ENCODE measurements at regions not wholly inside any gene's neighbourhood (a gene's known extent, or its start where the extent isn't known, plus 50 kb on each side); places are given as distances from the start of the nearest gene placed in this dataset.
A peak's percentile ranks its signal among the peaks of the same experiment; 100 is the strongest.
"Not testable (repeated sequence)": the region's sequence is repeated elsewhere in the genome, so short reads cannot be mapped to it uniquely, and the experiment has no call there.

GRCh38 chr16:26721957-26722356 lies 344.8 kb upstream of the C16orf82 start:
- H3K4me1 Mint-ChIP-seq, H3K36me3 Mint-ChIP-seq, H3K9me3 Mint-ChIP-seq, H3K4me3 Mint-ChIP-seq, H3K27ac Mint-ChIP-seq: not testable (repeated sequence)
- peaks cover 11% of the 10 kb centered on the region for H3K27me3 Mint-ChIP-seq

DNA sequence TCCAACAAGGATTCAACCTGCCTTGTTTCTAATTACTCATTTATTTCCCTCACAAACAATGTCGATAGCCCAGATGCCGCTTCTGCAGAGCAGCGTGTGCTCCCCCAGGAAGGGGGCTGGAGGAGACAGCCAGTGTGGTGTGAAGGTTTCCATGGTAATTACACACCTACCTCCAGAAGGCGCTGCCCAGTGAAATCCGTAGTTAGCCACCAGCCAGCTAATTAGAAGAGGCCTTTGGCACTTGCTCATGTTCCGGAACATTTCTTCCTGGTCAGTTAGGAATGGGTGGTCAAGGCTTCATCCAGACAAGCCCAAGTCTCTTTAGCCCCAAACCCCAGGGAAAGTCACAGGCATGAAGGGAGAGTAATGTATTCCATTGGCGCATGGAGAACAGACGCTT lies 342.5 kb upstream of the C16orf82 start:
- H3K36me3 Mint-ChIP-seq, result peaks cover 2% of the 10 kb centered on the region
- H3K9me3 Mint-ChIP-seq, result peaks cover 0 to 2% (median 2%) of the 10 kb centered on the region in 3 donors
- H3K27me3 Mint-ChIP-seq, result peaks cover 8% of the 10 kb centered on the region
- H3K27ac Mint-ChIP-seq, result peak overlapping the region in 1 of 3 donors; percentile 69
- no peaks in the 10 kb centered on the region for H3K4me1 Mint-ChIP-seq
- no peak overlapping the region for H3K4me3 Mint-ChIP-seq

- H3K4me1 Mint-ChIP-seq, result no peaks in the 10 kb centered on the region
- H3K9me3 Mint-ChIP-seq, result peaks cover 0 to 2% (median 0%) of the 10 kb centered on the region in 3 donors
- peaks cover 2% of the 10 kb centered on the region for H3K36me3 Mint-ChIP-seq
- H3K27me3 Mint-ChIP-seq, result peaks cover 8% of the 10 kb centered on the region
- no peak overlapping the region for H3K4me3 Mint-ChIP-seq
- no peak overlapping the region for H3K27ac Mint-ChIP-seq
Observed at GRCh38 chr16:26727848-26728247, 338.9 kb upstream of the C16orf82 start.

GRCh38 chr16:26729951-26730541 lies 336.7 kb upstream of the C16orf82 start:
- Mint-ChIP-seq H3K4me3 (no peak overlapping the region), H3K4me1 (no peaks in the 10 kb centered on the region), H3K27ac (no peak overlapping the region), H3K36me3 (peaks cover 2% of the 10 kb centered on the region), H3K9me3 (peaks cover 0 to 2% (median 0%) of the 10 kb centered on the region in 3 donors), H3K27me3 (peaks cover 6% of the 10 kb centered on the region)

DNA sequence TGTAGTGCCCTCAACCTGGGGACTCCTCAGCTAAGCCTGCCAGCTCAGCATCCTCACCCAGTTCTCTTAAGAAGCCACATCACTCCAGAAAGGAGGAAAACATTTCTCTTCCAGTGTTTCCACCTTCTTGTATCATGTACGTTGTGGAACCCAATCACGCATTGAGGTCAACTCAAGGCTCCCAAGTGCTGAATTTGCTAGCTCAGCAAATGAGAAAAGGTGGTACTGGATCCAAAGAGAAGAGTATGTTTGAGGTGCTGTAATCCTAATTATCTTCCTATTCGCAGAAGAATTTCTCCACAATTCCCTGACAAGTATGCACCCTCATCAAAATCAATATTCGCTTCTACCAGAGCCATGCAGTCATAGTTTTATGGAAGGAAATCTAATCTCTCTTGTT lies 335.0 kb upstream of the C16orf82 start:
- H3K27ac Mint-ChIP-seq, result no peak overlapping the region

GRCh38 chr16:26733710-26734109 lies 333.0 kb upstream of the C16orf82 start:
- Mint-ChIP-seq H3K4me3 (no peak overlapping the region), H3K4me1 (no peaks in the 10 kb centered on the region), H3K36me3 (no peaks in the 10 kb centered on the region), H3K27me3 (no peaks in the 10 kb centered on the region), H3K9me3 (peaks cover 3 to 6% (median 5%) of the 10 kb centered on the region in 3 donors), H3K27ac (no peak overlapping the region)

More for the DNA sequence above, 335.0 kb upstream of the C16orf82 start:
- H3K9me3 Mint-ChIP-seq, result peaks cover 0 to 6% (median 5%) of the 10 kb centered on the region in 3 donors
- H3K36me3 Mint-ChIP-seq, result no peaks in the 10 kb centered on the region
- H3K4me1 Mint-ChIP-seq, result no peaks in the 10 kb centered on the region
- peaks cover 2% of the 10 kb centered on the region for H3K27me3 Mint-ChIP-seq
- no peak overlapping the region for H3K4me3 Mint-ChIP-seq

DNA sequence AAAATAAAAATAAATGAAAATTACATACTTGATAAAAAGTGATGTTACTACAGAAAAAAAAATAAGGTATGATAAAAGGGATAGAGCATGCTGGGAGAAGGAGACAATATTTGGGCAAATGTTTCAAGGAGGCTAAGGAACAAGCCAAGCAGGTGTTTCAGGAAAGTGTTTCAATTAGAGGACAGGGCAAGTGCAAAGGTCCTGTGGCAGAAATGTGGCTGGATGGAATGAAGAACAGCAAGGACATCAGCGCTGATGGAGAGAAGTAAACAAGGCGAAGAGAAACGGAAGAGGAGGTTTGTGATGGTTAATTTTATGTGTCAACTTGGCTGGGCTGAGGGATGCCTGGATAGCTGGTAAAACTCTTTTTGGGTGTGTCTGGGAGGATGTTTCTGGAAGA lies 331.2 kb upstream of the C16orf82 start:
- no peaks in the 10 kb centered on the region for H3K27me3 Mint-ChIP-seq
- H3K4me1 Mint-ChIP-seq, result no peaks in the 10 kb centered on the region
- no peaks in the 10 kb centered on the region for H3K36me3 Mint-ChIP-seq
- peaks cover 2 to 6% (median 3%) of the 10 kb centered on the region in 3 donors for H3K9me3 Mint-ChIP-seq
- no peak overlapping the region for H3K4me3 Mint-ChIP-seq
- H3K27ac Mint-ChIP-seq, result no peak overlapping the region

GRCh38 chr16:26736084-26736483 lies 330.6 kb upstream of the C16orf82 start:
- no peaks in the 10 kb centered on the region for H3K36me3 Mint-ChIP-seq
- no peak overlapping the region for H3K4me3 Mint-ChIP-seq
- H3K27me3 Mint-ChIP-seq, result no peaks in the 10 kb centered on the region
- H3K4me1 Mint-ChIP-seq, result no peaks in the 10 kb centered on the region
- H3K9me3 Mint-ChIP-seq, result peaks cover 2 to 6% (median 3%) of the 10 kb centered on the region in 3 donors
- no peak overlapping the region for H3K27ac Mint-ChIP-seq

GRCh38 chr16:26740771-26741170 lies 326.0 kb upstream of the C16orf82 start:
- H3K9me3 Mint-ChIP-seq, result peaks cover 2 to 3% (median 2%) of the 10 kb centered on the region in 3 donors
- H3K4me1 Mint-ChIP-seq, result no peaks in the 10 kb centered on the region

GRCh38 chr16:26742040-26742439 lies 324.7 kb upstream of the C16orf82 start:
- H3K9me3 Mint-ChIP-seq, result peaks cover 0 to 3% (median 2%) of the 10 kb centered on the region in 3 donors
- no peak overlapping the region for H3K27ac Mint-ChIP-seq
- H3K27me3 Mint-ChIP-seq, result peaks cover 2% of the 10 kb centered on the region
- no peaks in the 10 kb centered on the region for H3K4me1 Mint-ChIP-seq
- no peaks in the 10 kb centered on the region for H3K36me3 Mint-ChIP-seq
- H3K4me3 Mint-ChIP-seq, result no peak overlapping the region

More at GRCh38 chr16:26740771-26741170, 326.0 kb upstream of the C16orf82 start:
- H3K27me3 Mint-ChIP-seq, result no peaks in the 10 kb centered on the region
- no peaks in the 10 kb centered on the region for H3K36me3 Mint-ChIP-seq
- no peak overlapping the region for H3K4me3 Mint-ChIP-seq
- no peak overlapping the region for H3K27ac Mint-ChIP-seq

GRCh38 chr16:26744430-26744829 lies 322.3 kb upstream of the C16orf82 start:
- no peaks in the 10 kb centered on the region for H3K36me3 Mint-ChIP-seq
- no peak overlapping the region for H3K27ac Mint-ChIP-seq
- no peak overlapping the region for H3K4me3 Mint-ChIP-seq
- H3K9me3 Mint-ChIP-seq, result peaks cover 0 to 2% (median 0%) of the 10 kb centered on the region in 3 donors
- no peaks in the 10 kb centered on the region for H3K4me1 Mint-ChIP-seq
- peaks cover 2% of the 10 kb centered on the region for H3K27me3 Mint-ChIP-seq

GRCh38 chr16:26747760-26748159 lies 319.0 kb upstream of the C16orf82 start:
- peak overlapping the region in 1 of 3 donors; percentile 60 for H3K27ac Mint-ChIP-seq
- peaks cover 3% of the 10 kb centered on the region for H3K36me3 Mint-ChIP-seq
- no peaks in the 10 kb centered on the region for H3K4me1 Mint-ChIP-seq
- H3K9me3 Mint-ChIP-seq, result peaks cover 0 to 2% (median 0%) of the 10 kb centered on the region in 3 donors
- H3K27me3 Mint-ChIP-seq, result peaks cover 2% of the 10 kb centered on the region
- H3K4me3 Mint-ChIP-seq, result no peak overlapping the region

- H3K27me3 Mint-ChIP-seq, result peaks cover 2% of the 10 kb centered on the region
- no peaks in the 10 kb centered on the region for H3K4me1 Mint-ChIP-seq
- no peak overlapping the region for H3K4me3 Mint-ChIP-seq
- no peak overlapping the region for H3K27ac Mint-ChIP-seq
- peaks cover 0 to 4% (median 0%) of the 10 kb centered on the region in 3 donors for H3K9me3 Mint-ChIP-seq
- peaks cover 3% of the 10 kb centered on the region for H3K36me3 Mint-ChIP-seq
Observed at GRCh38 chr16:26749072-26749471, 317.7 kb upstream of the C16orf82 start.

DNA sequence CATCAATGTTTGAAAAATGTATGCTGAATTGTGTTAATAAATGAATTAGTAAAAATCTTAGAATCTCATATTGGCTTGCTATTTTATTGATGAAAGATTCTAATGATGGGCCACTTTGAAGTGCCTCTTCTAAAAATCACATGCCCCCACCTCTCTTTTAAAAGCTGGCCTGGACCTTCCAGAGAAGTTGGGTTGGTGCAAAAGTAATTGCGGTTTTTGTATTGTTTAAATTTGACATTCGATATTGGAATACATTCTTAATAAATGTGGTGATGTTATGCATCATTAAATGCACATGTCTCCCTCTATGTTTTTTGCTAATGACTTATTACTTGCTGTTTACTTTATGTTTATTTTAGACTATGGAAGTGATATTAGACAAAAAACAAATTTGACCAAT lies 314.6 kb upstream of the C16orf82 start:
- no peak overlapping the region for H3K27ac Mint-ChIP-seq
- peaks cover 0 to 6% (median 4%) of the 10 kb centered on the region in 3 donors for H3K9me3 Mint-ChIP-seq
- H3K36me3 Mint-ChIP-seq, result peaks cover 3% of the 10 kb centered on the region
- no peak overlapping the region for H3K4me3 Mint-ChIP-seq
- H3K4me1 Mint-ChIP-seq, result no peaks in the 10 kb centered on the region
- H3K27me3 Mint-ChIP-seq, result no peaks in the 10 kb centered on the region

DNA sequence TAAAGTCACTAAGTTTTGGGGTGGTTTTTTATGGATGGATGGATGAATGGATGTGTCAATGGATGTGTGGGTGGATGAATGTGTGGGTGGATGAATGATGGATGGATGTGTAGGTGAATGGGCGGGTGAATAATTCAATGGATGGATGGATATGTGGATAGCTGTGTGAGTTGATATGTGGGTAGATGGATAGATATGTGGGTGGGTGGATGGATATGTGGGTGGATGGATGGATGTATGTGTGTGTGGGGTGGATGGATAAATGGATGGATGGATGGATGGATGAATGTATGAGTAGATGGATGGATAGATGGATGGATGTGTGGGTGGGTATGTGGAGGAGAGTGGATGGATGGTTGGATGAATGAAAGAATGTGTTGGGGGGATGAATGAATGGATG lies 310.1 kb upstream of the C16orf82 start:
- peaks cover 2 to 9% (median 9%) of the 10 kb centered on the region in 3 donors for H3K9me3 Mint-ChIP-seq
- H3K4me3 Mint-ChIP-seq, result no peak overlapping the region
- H3K36me3 Mint-ChIP-seq, result peaks cover 3% of the 10 kb centered on the region
- H3K4me1 Mint-ChIP-seq, result no peaks in the 10 kb centered on the region
- no peaks in the 10 kb centered on the region for H3K27me3 Mint-ChIP-seq
- H3K27ac Mint-ChIP-seq, result no peak overlapping the region

DNA sequence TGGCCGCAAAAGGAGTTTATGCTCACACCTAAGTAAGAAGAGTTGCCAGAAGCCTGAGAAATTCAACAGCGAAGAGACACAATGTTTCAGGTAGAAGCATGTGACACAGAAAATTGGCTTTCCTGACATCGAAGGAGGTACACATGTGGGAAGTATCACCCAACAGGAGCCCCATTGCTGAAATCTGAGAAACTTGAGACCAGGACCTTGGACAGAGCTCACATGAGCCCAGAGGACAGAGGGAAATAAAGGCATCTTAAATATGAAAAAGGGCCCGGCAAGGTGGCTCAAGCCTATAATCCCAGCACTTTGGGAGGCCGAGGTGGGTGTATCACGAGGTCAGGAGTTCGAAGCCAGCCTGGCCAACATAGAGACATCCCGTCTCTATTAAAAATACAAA lies 304.1 kb upstream of the C16orf82 start:
- Mint-ChIP-seq H3K27ac (no peak overlapping the region), H3K4me1 (no peaks in the 10 kb centered on the region), H3K4me3 (no peak overlapping the region), H3K36me3 (no peaks in the 10 kb centered on the region), H3K27me3 (peaks cover 5% of the 10 kb centered on the region), H3K9me3 (peaks cover 2 to 12% (median 7%) of the 10 kb centered on the region in 3 donors)
